Thyroid gland (tissue), 4 donors: ENCODE measurements at regions not wholly inside any gene's neighbourhood (a gene's known extent, or its start where the extent isn't known, plus 50 kb on each side); places are given as distances from the start of the nearest gene placed in this dataset.

Experiments used
- DNase-seq, 2 donors: peaks; one replicate each; pipeline ENCODE4 v3.0.0-alpha.2; 2019
- H3K27ac ChIP-seq, 3 donors: fragments of 200-600 bp; sonication (generic); 1 replicate in 2 of 3; 2 replicates in 1 of 3; pipeline ENCODE4 v1.5.1; 2016 to 2019; ENCODE audit warnings: mild to moderate bottlenecking in 1 of 3, moderate library complexity in 1 of 3
- H3K27me3 ChIP-seq: fragments of 200-600 bp; sonication (generic); one replicate; pipeline ENCODE4 v1.5.1; 2019
- H3K36me3 ChIP-seq, 2 donors: fragments of 200-600 bp; sonication (generic); one replicate each; pipeline ENCODE4 v1.5.1; 2016 to 2019
- H3K4me1 ChIP-seq, 2 donors: fragments of 200-600 bp; sonication (generic); one replicate each; pipeline ENCODE4 v1.5.1; 2017 to 2019
- H3K4me3 ChIP-seq, 3 donors: fragments of 200-600 bp; sonication (generic); replicated peaks in 1 of 3; 1 replicate in 2 of 3; 2 replicates in 1 of 3; pipeline ENCODE4 v1.5.1; 2016; ENCODE audit warnings: mild to moderate bottlenecking in 1 of 3
- H3K9me3 ChIP-seq: fragments of 200-600 bp; sonication (generic); one replicate; pipeline ENCODE4 v1.5.1; 2017
- POLR2A ChIP-seq, 2 donors: fragments of 450-650 bp; IDR thresholded peaks; one replicate each; pipeline ENCODE4 v1.6.1; 2017; ENCODE audit warnings: antibody characterized with exemption in 2 of 2, mild to moderate bottlenecking in 2 of 2, moderate library complexity in 1 of 2
- WGBS, 2 donors: methylation state at CpG; one replicate each; pipeline ENCODE4 v1.1.5; 2017; 5-methylcytosine and 5-hydroxymethylcytosine counted together
- intact Hi-C: fragments of 100-400 bp; cut with DNase I; formaldehyde crosslinking; loops from one replicate; pipeline ENCODE4 v1.15.1; 2023
- TF ChIP-seq, protein P1 (sequence below), 6 experiments: fragments of 200-600 bp in 3 of 6; fragments of 450-650 bp in 3 of 6; sonication (generic) in 3 of 6; IDR thresholded peaks; one replicate each; pipeline ENCODE4 v1.5.1; 2016 to 2019; ENCODE audit warnings: antibody characterized with exemption in 6 of 6, mild to moderate bottlenecking in 2 of 6, inconsistent platforms in 1 of 6, moderate library complexity in 1 of 6

DNA sequence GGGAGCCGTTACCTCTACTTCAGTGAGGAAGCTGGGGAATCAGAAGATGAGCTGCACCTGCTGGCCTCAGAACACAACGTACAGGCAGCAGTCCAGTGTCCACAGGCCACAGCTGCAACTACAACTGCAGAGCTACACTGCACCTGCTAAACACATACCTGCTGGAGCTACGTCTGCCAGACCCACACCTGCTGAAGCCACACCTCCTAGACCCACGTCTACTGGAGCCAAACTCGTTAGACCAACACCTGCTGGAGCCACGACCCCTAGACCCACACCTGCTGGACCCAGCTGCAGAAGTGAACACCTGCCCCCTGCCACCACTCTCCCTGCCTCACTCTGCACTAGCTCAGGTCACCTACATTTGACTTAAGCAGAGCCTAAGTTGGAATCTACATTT, 169.9 kb downstream of the USP12 start:
- Histone ChIP-seq H3K4me1 (peaks cover 6 to 11% of the 10 kb centered on the region in 2 donors), H3K27me3 (no peaks in the 10 kb centered on the region), H3K27ac (no peak overlapping the region), H3K4me3 (no peak overlapping the region), H3K36me3 (no peaks in the 10 kb centered on the region), H3K9me3 (no peaks in the 10 kb centered on the region)
- TF ChIP-seq, protein P1, sequence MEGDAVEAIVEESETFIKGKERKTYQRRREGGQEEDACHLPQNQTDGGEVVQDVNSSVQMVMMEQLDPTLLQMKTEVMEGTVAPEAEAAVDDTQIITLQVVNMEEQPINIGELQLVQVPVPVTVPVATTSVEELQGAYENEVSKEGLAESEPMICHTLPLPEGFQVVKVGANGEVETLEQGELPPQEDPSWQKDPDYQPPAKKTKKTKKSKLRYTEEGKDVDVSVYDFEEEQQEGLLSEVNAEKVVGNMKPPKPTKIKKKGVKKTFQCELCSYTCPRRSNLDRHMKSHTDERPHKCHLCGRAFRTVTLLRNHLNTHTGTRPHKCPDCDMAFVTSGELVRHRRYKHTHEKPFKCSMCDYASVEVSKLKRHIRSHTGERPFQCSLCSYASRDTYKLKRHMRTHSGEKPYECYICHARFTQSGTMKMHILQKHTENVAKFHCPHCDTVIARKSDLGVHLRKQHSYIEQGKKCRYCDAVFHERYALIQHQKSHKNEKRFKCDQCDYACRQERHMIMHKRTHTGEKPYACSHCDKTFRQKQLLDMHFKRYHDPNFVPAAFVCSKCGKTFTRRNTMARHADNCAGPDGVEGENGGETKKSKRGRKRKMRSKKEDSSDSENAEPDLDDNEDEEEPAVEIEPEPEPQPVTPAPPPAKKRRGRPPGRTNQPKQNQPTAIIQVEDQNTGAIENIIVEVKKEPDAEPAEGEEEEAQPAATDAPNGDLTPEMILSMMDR (IDR thresholded peaks at IDR 0.05) = no peak
- no peak for TF ChIP-seq POLR2A (IDR thresholded peaks at IDR 0.05)
- intact Hi-C loops = no loop called here
- DNase-seq = no peak
- whole genome bisulfite sequencing, 2 donors = 48 to 59% methylated on average over 5 to 6 of the region's 6 CpGs

GRCh38 chr13:27000686-27001085, 170.9 kb downstream of the USP12 start:
- Histone ChIP-seq H3K27ac (no peak overlapping the region), H3K4me1 (peaks cover 0 to under 1% of the 10 kb centered on the region in 2 donors), H3K4me3 (no peak overlapping the region), H3K36me3 (no peaks in the 10 kb centered on the region), H3K9me3 (no peaks in the 10 kb centered on the region), H3K27me3 (no peaks in the 10 kb centered on the region)
- TF ChIP-seq, protein P1 (IDR thresholded peaks at IDR 0.05) = no peak
- TF ChIP-seq POLR2A (IDR thresholded peaks at IDR 0.05) = no peak
- DNase-seq = no peak
- intact Hi-C loops = no loop called here
- 73 to 82% methylated on average over 6 of the region's 6 CpGs for WGBS, 2 donors

- intact Hi-C loops = no loop called here
- Histone ChIP-seq H3K36me3 (no peaks in the 10 kb centered on the region), H3K4me3 (no peak overlapping the region), H3K27ac (no peak overlapping the region), H3K4me1 (no peaks in the 10 kb centered on the region), H3K9me3 (no peaks in the 10 kb centered on the region), H3K27me3 (no peaks in the 10 kb centered on the region)
- WGBS, 2 donors = 78 to 80% methylated on average over 7 of the region's 7 CpGs
- DNase-seq = no peak
- no peak for TF ChIP-seq POLR2A (IDR thresholded peaks at IDR 0.05)
- TF ChIP-seq, protein P1 (IDR thresholded peaks at IDR 0.05) = no peak
Observed at GRCh38 chr13:26999499-26999898, 172.1 kb downstream of the USP12 start.

GRCh38 chr13:26998292-26998691, 173.3 kb downstream of the USP12 start:
- TF ChIP-seq, protein P1 (IDR thresholded peaks at IDR 0.05) = no peak
- no peak for TF ChIP-seq POLR2A (IDR thresholded peaks at IDR 0.05)
- H3K9me3 ChIP-seq = no peaks in the 10 kb centered on the region
- WGBS, 2 donors = 48 to 65% methylated on average over 4 to 8 of the region's 8 CpGs
- H3K4me3 ChIP-seq = no peak overlapping the region
- peak overlapping the region in 1 of 3 donors; percentile 36 for H3K27ac ChIP-seq
- intact Hi-C loops = no loop called here
- H3K36me3 ChIP-seq = no peaks in the 10 kb centered on the region
- H3K27me3 ChIP-seq = no peaks in the 10 kb centered on the region
- no peak for DNase-seq
- H3K4me1 ChIP-seq = no peaks in the 10 kb centered on the region

- no peak overlapping the region for H3K4me3 ChIP-seq
- intact Hi-C loops = no loop called here
- TF ChIP-seq POLR2A (IDR thresholded peaks at IDR 0.05) = no peak
- TF ChIP-seq, protein P1 (IDR thresholded peaks at IDR 0.05) = no peak
- WGBS, 2 donors = 62 to 77% methylated on average over 6 of the region's 6 CpGs
- H3K27ac ChIP-seq = no peak overlapping the region
- H3K36me3 ChIP-seq = no peaks in the 10 kb centered on the region
- H3K9me3 ChIP-seq = no peaks in the 10 kb centered on the region
- H3K27me3 ChIP-seq = no peaks in the 10 kb centered on the region
- no peak for DNase-seq
- no peaks in the 10 kb centered on the region for H3K4me1 ChIP-seq
Observed at GRCh38 chr13:26996965-26997752, 174.5 kb downstream of the USP12 start.
